GM10266 (cell line): ENCODE measurements at regions not wholly inside any gene's neighbourhood (a gene's known extent, or its start where the extent isn't known, plus 50 kb on each side); places are given as distances from the start of the nearest gene placed in this dataset.

Experiments used
- DNase-seq: peaks from one replicate; pipeline ENCODE4 v3.0.0; 2012; ENCODE audit errors: extremely low spot score
- TF ChIP-seq, protein P1 (sequence below): IDR thresholded peaks from 2 replicates; pipeline ENCODE4 v1.5.1; 2012; ENCODE audit warnings: mild to moderate bottlenecking, low read depth; ENCODE audit not compliant: control insufficient read depth, insufficient read depth; ENCODE audit errors: missing control alignments

DNA sequence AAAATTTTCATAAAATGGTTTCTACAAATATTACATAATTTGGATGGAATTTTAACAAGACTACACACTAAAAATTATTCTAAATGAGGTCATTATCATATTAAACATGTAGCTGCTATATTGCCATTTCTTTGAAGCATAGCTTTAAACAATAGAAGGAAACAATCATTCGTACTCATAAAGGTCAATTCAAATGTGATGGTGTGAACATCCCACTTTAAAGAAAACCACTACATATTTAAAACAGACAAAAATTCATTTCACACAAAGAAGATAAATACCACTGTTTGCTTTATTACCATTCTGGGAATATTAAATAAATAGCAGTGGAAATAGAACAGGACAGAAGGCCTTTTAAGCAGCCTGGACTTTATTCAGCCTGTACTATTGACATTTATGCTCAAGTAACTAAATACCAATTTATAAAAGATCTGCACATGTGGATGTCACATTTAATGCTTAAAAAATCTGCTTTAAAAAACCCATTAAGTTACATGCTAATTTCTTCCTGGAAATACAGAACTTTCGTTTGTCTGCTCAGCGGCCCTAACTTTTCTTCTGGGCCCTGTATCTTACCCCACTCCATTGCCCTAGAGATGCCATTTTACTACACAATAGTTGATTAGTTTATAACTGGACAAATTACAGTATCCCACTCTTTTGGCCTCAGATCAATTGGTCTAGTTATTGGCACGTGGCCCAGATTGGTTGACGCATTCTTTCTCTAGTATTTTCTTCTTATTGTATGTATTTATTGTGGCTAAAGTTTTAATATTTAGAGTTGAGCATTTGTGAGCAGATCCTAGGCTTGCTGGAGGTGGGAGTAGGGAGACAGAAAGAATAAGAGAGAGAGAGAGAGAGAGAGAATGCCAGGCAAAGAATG lies 215.1 kb upstream of the SPRY2 start:
- TF ChIP-seq, protein P1, sequence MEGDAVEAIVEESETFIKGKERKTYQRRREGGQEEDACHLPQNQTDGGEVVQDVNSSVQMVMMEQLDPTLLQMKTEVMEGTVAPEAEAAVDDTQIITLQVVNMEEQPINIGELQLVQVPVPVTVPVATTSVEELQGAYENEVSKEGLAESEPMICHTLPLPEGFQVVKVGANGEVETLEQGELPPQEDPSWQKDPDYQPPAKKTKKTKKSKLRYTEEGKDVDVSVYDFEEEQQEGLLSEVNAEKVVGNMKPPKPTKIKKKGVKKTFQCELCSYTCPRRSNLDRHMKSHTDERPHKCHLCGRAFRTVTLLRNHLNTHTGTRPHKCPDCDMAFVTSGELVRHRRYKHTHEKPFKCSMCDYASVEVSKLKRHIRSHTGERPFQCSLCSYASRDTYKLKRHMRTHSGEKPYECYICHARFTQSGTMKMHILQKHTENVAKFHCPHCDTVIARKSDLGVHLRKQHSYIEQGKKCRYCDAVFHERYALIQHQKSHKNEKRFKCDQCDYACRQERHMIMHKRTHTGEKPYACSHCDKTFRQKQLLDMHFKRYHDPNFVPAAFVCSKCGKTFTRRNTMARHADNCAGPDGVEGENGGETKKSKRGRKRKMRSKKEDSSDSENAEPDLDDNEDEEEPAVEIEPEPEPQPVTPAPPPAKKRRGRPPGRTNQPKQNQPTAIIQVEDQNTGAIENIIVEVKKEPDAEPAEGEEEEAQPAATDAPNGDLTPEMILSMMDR: no peak
- no peak for DNase-seq

- DNase-seq: no peak
- TF ChIP-seq, protein P1: no peak
Observed at GRCh38 chr13:80552851-80553440, 212.0 kb upstream of the SPRY2 start.

DNA sequence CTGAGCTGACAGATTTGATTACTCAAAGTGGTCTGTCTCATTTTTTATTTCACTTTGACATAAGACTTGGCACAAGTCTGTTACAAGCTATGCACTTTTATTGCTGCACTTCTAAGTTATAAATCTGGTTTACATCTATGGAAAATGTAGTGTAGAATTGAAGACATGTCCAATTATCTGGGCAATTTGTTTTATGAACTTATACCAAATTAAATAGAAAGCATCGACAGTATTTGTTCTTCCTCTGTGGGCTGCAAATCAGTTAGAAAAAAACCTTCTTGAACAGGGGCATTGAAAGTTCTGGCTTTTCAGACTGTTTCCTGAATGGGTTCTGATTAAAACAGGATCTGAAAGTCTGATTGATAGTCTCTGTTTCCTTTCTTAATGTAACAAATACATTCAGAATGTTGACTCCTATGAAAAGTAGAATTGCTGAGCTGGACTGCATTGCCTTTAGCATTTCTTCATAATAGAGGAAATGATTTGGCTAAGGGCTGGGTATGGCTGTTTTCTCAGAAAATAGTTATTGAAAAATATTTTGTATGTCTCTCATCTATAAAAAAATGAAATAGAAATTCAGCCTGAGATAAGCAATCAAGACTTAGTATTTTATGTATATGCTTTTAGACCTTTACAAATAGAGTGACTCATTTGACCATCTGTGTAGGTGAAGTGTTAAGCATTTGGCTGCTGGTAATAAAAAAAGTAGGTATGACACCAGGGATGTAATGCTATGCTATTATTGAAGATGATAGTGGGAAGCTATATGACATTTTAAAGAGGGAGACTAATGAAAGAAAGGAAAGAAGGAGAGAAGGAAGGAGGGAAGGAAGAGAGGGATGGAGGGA lies 210.9 kb upstream of the SPRY2 start:
- no peak for DNase-seq
- TF ChIP-seq, protein P1: no peak

- TF ChIP-seq, protein P1: no peak
- DNase-seq: no peak
Observed at GRCh38 chr13:80550971-80551441, 210.1 kb upstream of the SPRY2 start.

DNA sequence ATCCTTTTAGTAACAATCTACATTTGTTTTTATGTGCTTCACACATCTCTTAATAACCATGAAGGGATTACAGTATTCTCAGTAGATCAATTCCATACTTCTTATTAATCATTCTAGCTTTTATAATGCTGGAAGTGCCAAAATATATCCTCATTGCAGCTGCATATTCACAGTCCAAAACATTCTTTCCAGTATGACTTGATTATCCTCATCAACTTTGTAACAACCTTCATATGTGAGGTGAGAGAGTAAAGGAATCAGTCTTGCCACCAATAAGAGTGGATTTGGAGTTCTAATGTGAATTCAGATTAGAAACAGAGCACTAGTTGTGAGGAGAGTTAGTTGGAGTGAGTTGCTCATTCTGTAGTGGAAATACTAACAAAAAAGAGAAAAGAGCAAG lies 208.0 kb upstream of the SPRY2 start:
- no peak for DNase-seq
- TF ChIP-seq, protein P1: no peak

- TF ChIP-seq, protein P1: no peak
- DNase-seq: no peak
Observed at GRCh38 chr13:80547885-80548825, 207.2 kb upstream of the SPRY2 start.
